GM21423 (cell line): ENCODE measurements at regions not wholly inside any gene's neighbourhood (a gene's known extent, or its start where the extent isn't known, plus 50 kb on each side); places are given as distances from the start of the nearest gene placed in this dataset.

ENCODE experiments used
- ATAC-seq: cut with Tn5 transposase; IDR thresholded peaks from one replicate; pipeline ENCODE4 v1.9.1; 2021; ENCODE audit warnings: mild to moderate bottlenecking, moderate library complexity; ENCODE audit not compliant: unreplicated experiment

- ATAC-seq = no peak
Measured at GRCh38 chr1:239322369-239322768, 64.0 kb upstream of the CHRM3 start.

GRCh38 chr1:239321877-239322276 lies 64.5 kb upstream of the CHRM3 start:
- ATAC-seq = no peak

- ATAC-seq = no peak
Measured at GRCh38 chr1:239317948-239318347, 68.4 kb upstream of the CHRM3 start.

GRCh38 chr1:239315631-239316217 lies 70.6 kb upstream of the CHRM3 start:
- ATAC-seq = no peak

GRCh38 chr1:239311331-239311730 lies 75.0 kb upstream of the CHRM3 start:
- no peak for ATAC-seq

- peak; percentile 70 for ATAC-seq
Measured at GRCh38 chr1:239308701-239309333, 77.6 kb upstream of the CHRM3 start.

- no peak for ATAC-seq
Measured at GRCh38 chr1:239307886-239308285, 78.5 kb upstream of the CHRM3 start.

GRCh38 chr1:239306426-239306825 lies 79.9 kb upstream of the CHRM3 start:
- no peak for ATAC-seq

- ATAC-seq = no peak
Measured at GRCh38 chr1:239303289-239303688, 83.1 kb upstream of the CHRM3 start.

- ATAC-seq = no peak
Measured at GRCh38 chr1:239302696-239303095, 83.7 kb upstream of the CHRM3 start.

GRCh38 chr1:239301251-239301650 lies 85.1 kb upstream of the CHRM3 start:
- ATAC-seq = no peak

- no peak for ATAC-seq
Measured at GRCh38 chr1:239297910-239298309, 88.5 kb upstream of the CHRM3 start.

- ATAC-seq = no peak
Measured at GRCh38 chr1:239293350-239294110, 92.8 kb upstream of the CHRM3 start.

- ATAC-seq = no peak
Measured at GRCh38 chr1:239288820-239289554, 97.4 kb upstream of the CHRM3 start.

- no peak for ATAC-seq
Measured at GRCh38 chr1:239287296-239287695, 99.1 kb upstream of the CHRM3 start.

GRCh38 chr1:239283216-239283615 lies 103.2 kb upstream of the CHRM3 start:
- ATAC-seq = no peak

GRCh38 chr1:239282411-239282810 lies 104.0 kb upstream of the CHRM3 start:
- no peak for ATAC-seq

- ATAC-seq = no peak
Measured at GRCh38 chr1:239276051-239276450, 110.3 kb upstream of the CHRM3 start.

GRCh38 chr1:239274242-239274830 lies 112.0 kb upstream of the CHRM3 start:
- ATAC-seq = no peak

GRCh38 chr1:239270509-239270908 lies 115.9 kb upstream of the CHRM3 start:
- ATAC-seq = no peak

GRCh38 chr1:239269706-239270105 lies 116.7 kb upstream of the CHRM3 start:
- ATAC-seq = no peak
